ENCODE measurements at regions not wholly inside any gene's neighbourhood (a gene's known extent, or its start where the extent isn't known, plus 50 kb on each side); places are given as distances from the start of the nearest gene placed in this dataset.

DNA sequence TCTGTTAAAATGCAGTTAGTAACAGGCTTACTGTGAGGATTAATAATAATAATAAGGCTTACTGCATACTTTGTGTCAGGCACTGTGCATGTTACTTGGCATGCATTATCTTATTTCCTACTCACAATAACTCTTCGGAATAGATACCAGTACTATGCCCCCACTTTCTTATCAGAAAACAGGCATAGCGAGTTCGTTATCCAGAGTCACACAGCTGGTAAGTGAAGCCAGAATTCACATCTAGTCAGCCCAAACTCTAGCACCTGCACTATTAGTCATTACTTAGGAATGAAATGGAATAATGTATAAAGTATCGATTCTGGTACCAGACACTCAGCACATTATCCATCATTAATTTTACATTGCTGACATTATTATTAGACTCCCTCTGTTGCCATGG lies 155.7 kb upstream of the BLID start:
- TF ChIP-seq, protein P1, sequence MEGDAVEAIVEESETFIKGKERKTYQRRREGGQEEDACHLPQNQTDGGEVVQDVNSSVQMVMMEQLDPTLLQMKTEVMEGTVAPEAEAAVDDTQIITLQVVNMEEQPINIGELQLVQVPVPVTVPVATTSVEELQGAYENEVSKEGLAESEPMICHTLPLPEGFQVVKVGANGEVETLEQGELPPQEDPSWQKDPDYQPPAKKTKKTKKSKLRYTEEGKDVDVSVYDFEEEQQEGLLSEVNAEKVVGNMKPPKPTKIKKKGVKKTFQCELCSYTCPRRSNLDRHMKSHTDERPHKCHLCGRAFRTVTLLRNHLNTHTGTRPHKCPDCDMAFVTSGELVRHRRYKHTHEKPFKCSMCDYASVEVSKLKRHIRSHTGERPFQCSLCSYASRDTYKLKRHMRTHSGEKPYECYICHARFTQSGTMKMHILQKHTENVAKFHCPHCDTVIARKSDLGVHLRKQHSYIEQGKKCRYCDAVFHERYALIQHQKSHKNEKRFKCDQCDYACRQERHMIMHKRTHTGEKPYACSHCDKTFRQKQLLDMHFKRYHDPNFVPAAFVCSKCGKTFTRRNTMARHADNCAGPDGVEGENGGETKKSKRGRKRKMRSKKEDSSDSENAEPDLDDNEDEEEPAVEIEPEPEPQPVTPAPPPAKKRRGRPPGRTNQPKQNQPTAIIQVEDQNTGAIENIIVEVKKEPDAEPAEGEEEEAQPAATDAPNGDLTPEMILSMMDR (optimal IDR thresholded peaks at IDR 0.05 in 1 of 3, IDR thresholded peaks at IDR 0.05 in 1 of 3, conservative IDR thresholded peaks at IDR 0.05 in 1 of 3; ENCODE audit: extremely low read depth in 1 of 3, insufficient read depth in 2 of 3, low read length in 3 of 3) = no peak
- TF ChIP-seq EZH2 (IDR thresholded peaks at IDR 0.05; ENCODE audit: low read length) = no peak
